HUES6 (cell line): ENCODE measurements at regions not wholly inside any gene's neighbourhood (a gene's known extent, or its start where the extent isn't known, plus 50 kb on each side); places are given as distances from the start of the nearest gene placed in this dataset.

Experiments used
- H3K27ac ChIP-seq: 2 replicates; pipeline ENCODE4 v1.7.0; 2013; ENCODE audit warnings: low read depth, mild to moderate bottlenecking, low read length, inconsistent platforms
- H3K27me3 ChIP-seq: 2 replicates; pipeline ENCODE4 v1.6.1; 2013; ENCODE audit warnings: low read length; ENCODE audit not compliant: control insufficient read depth, insufficient read depth
- H3K36me3 ChIP-seq: 2 replicates; pipeline ENCODE4 v1.6.1; 2013; ENCODE audit warnings: low read length; ENCODE audit not compliant: control insufficient read depth, insufficient read depth
- H3K4me1 ChIP-seq: 2 replicates; pipeline ENCODE4 v1.6.1; 2013; ENCODE audit warnings: low read length; ENCODE audit not compliant: control insufficient read depth, insufficient read depth
- H3K4me3 ChIP-seq: 2 replicates; pipeline ENCODE4 v1.5.1; 2013; ENCODE audit warnings: low read depth, low read length
- H3K9ac ChIP-seq: one replicate; pipeline ENCODE4 v1.6.1; 2013; ENCODE audit warnings: mild to moderate bottlenecking, low read length
- H3K9me3 ChIP-seq: 2 replicates; pipeline ENCODE4 v1.6.1; 2013; ENCODE audit warnings: low read depth, low read length; ENCODE audit not compliant: control insufficient read depth, insufficient read depth

- Histone ChIP-seq H3K4me3 (no peak overlapping the region), H3K9ac (no peak overlapping the region), H3K27me3 (no peaks in the 10 kb centered on the region), H3K27ac (no peak overlapping the region), H3K4me1 (no peaks in the 10 kb centered on the region), H3K9me3 (peaks cover 14% of the 10 kb centered on the region), H3K36me3 (peaks cover 4% of the 10 kb centered on the region; the same call in 1 of the 2 replicates)
Observed at GRCh38 chr2:10202131-10202665, 79.7 kb downstream of the RRM2 start.

GRCh38 chr2:10204326-10205161 is 82.0 kb downstream of the RRM2 start:
- Histone ChIP-seq H3K4me3 (no peak overlapping the region), H3K9me3 (no peaks in the 10 kb centered on the region), H3K36me3 (no peaks in the 10 kb centered on the region), H3K27ac (no peak overlapping the region), H3K4me1 (no peaks in the 10 kb centered on the region), H3K27me3 (no peaks in the 10 kb centered on the region), H3K9ac (no peak overlapping the region)

- Histone ChIP-seq H3K27me3 (no peaks in the 10 kb centered on the region), H3K27ac (no peak overlapping the region), H3K9ac (no peak overlapping the region), H3K4me1 (no peaks in the 10 kb centered on the region), H3K4me3 (no peak overlapping the region), H3K36me3 (0 out of 2 replicates have a peak, but pooled peaks cover 2% of the 10 kb centered on the region), H3K9me3 (no peaks in the 10 kb centered on the region)
Observed at GRCh38 chr2:10205162-10205475, 82.6 kb downstream of the RRM2 start.

GRCh38 chr2:10208736-10209135 is 86.2 kb downstream of the RRM2 start:
- H3K9me3 ChIP-seq = no peaks in the 10 kb centered on the region
- no peak overlapping the region for H3K9ac ChIP-seq
- H3K4me3 ChIP-seq = no peak overlapping the region
- 0 out of 2 replicates have a peak, but pooled peaks cover 3% of the 10 kb centered on the region for H3K36me3 ChIP-seq
- no peak overlapping the region for H3K27ac ChIP-seq
- H3K4me1 ChIP-seq = no peaks in the 10 kb centered on the region
- no peaks in the 10 kb centered on the region for H3K27me3 ChIP-seq

- Histone ChIP-seq H3K27me3 (no peaks in the 10 kb centered on the region), H3K4me1 (no peaks in the 10 kb centered on the region; the same call in 1 of the 2 replicates), H3K9me3 (no peaks in the 10 kb centered on the region), H3K36me3 (0 out of 2 replicates have a peak, but pooled peaks cover 3% of the 10 kb centered on the region), H3K27ac (no peak overlapping the region), H3K4me3 (no peak overlapping the region), H3K9ac (no peak overlapping the region)
Observed at GRCh38 chr2:10209406-10209935, 86.9 kb downstream of the RRM2 start.

- H3K9ac ChIP-seq = no peak overlapping the region
- no peak overlapping the region for H3K4me3 ChIP-seq
- H3K27me3 ChIP-seq = no peaks in the 10 kb centered on the region
- no peaks in the 10 kb centered on the region for H3K9me3 ChIP-seq
- 0 out of 2 replicates have a peak, but pooled peaks cover 3% of the 10 kb centered on the region for H3K36me3 ChIP-seq
- no peaks in the 10 kb centered on the region; the same call in 1 of the 2 replicates for H3K4me1 ChIP-seq
- no peak overlapping the region for H3K27ac ChIP-seq
Observed at GRCh38 chr2:10210336-10210735, 87.8 kb downstream of the RRM2 start.

GRCh38 chr2:10211844-10212422 is 89.4 kb downstream of the RRM2 start:
- H3K27me3 ChIP-seq = no peaks in the 10 kb centered on the region
- no peak overlapping the region for H3K9ac ChIP-seq
- no peak overlapping the region for H3K4me3 ChIP-seq
- 0 out of 2 replicates have a peak, but pooled peaks cover 3% of the 10 kb centered on the region for H3K36me3 ChIP-seq
- no peaks in the 10 kb centered on the region; the same call in 1 of the 2 replicates for H3K4me1 ChIP-seq
- no peaks in the 10 kb centered on the region for H3K9me3 ChIP-seq
- H3K27ac ChIP-seq = no peak overlapping the region

- Histone ChIP-seq H3K36me3 (0 out of 2 replicates have a peak, but pooled peaks cover 3% of the 10 kb centered on the region), H3K4me1 (no peaks in the 10 kb centered on the region; the same call in 1 of the 2 replicates), H3K27me3 (no peaks in the 10 kb centered on the region), H3K9me3 (no peaks in the 10 kb centered on the region), H3K9ac (no peak overlapping the region), H3K4me3 (no peak overlapping the region), H3K27ac (no peak overlapping the region)
Observed at GRCh38 chr2:10212827-10213226, 89.9 kb upstream of the HPCAL1 start.

GRCh38 chr2:10214179-10214578 is 88.5 kb upstream of the HPCAL1 start:
- no peaks in the 10 kb centered on the region for H3K27me3 ChIP-seq
- no peak overlapping the region for H3K4me3 ChIP-seq
- H3K4me1 ChIP-seq = no peaks in the 10 kb centered on the region; the same call in 1 of the 2 replicates
- H3K9me3 ChIP-seq = no peaks in the 10 kb centered on the region
- no peak overlapping the region for H3K9ac ChIP-seq
- 0 out of 2 replicates have a peak, but pooled peaks cover 3% of the 10 kb centered on the region for H3K36me3 ChIP-seq
- no peak overlapping the region for H3K27ac ChIP-seq

- Histone ChIP-seq H3K9ac (no peak overlapping the region), H3K4me1 (no peaks in the 10 kb centered on the region; the same call in 1 of the 2 replicates), H3K9me3 (no peaks in the 10 kb centered on the region), H3K27ac (no peak overlapping the region), H3K36me3 (no peaks in the 10 kb centered on the region), H3K4me3 (no peak overlapping the region), H3K27me3 (no peaks in the 10 kb centered on the region)
Observed at GRCh38 chr2:10215393-10215935, 87.2 kb upstream of the HPCAL1 start.
